GM19468 (cell line): ENCODE measurements at regions not wholly inside any gene's neighbourhood (a gene's known extent, or its start where the extent isn't known, plus 50 kb on each side); places are given as distances from the start of the nearest gene placed in this dataset.

ENCODE experiments used
- ATAC-seq: cut with Tn5 transposase; IDR thresholded peaks from one replicate; pipeline ENCODE4 v1.9.1; 2021; ENCODE audit warnings: mild to moderate bottlenecking, moderate library complexity, moderate number of reproducible peaks; ENCODE audit not compliant: unreplicated experiment; ENCODE audit errors: extremely low read depth

GRCh38 chr1:193368302-193368701 is 181.9 kb upstream of the B3GALT2 start:
- peak; percentile 68 for ATAC-seq

GRCh38 chr1:193367863-193368262 is 181.4 kb upstream of the B3GALT2 start:
- ATAC-seq: no peak

GRCh38 chr1:193366764-193367507 is 180.5 kb upstream of the B3GALT2 start:
- no peak for ATAC-seq

GRCh38 chr1:193365966-193366365 is 179.6 kb upstream of the B3GALT2 start:
- ATAC-seq: no peak

- no peak for ATAC-seq
Observed at GRCh38 chr1:193359631-193360030, 173.2 kb upstream of the B3GALT2 start.

- ATAC-seq: no peak
Observed at GRCh38 chr1:193358419-193358818, 172.0 kb upstream of the B3GALT2 start.

GRCh38 chr1:193356249-193356648 is 169.8 kb upstream of the B3GALT2 start:
- ATAC-seq: no peak

GRCh38 chr1:193355626-193356025 is 169.2 kb upstream of the B3GALT2 start:
- no peak for ATAC-seq

GRCh38 chr1:193355178-193355577 is 168.8 kb upstream of the B3GALT2 start:
- no peak for ATAC-seq

GRCh38 chr1:193348769-193349535 is 162.5 kb upstream of the B3GALT2 start:
- ATAC-seq: no peak

- no peak for ATAC-seq
Observed at GRCh38 chr1:193348091-193348768, 161.8 kb upstream of the B3GALT2 start.

GRCh38 chr1:193346085-193346484 is 159.7 kb upstream of the B3GALT2 start:
- no peak for ATAC-seq

GRCh38 chr1:193342811-193343210 is 156.4 kb upstream of the B3GALT2 start:
- no peak for ATAC-seq

- ATAC-seq: no peak
Observed at GRCh38 chr1:193340331-193340730, 153.9 kb upstream of the B3GALT2 start.

GRCh38 chr1:193339401-193339800 is 153.0 kb upstream of the B3GALT2 start:
- ATAC-seq: no peak

- no peak for ATAC-seq
Observed at GRCh38 chr1:193338194-193338593, 151.8 kb upstream of the B3GALT2 start.

- ATAC-seq: no peak
Observed at GRCh38 chr1:193335806-193336428, 149.5 kb upstream of the B3GALT2 start.

GRCh38 chr1:193333166-193333565 is 146.8 kb upstream of the B3GALT2 start:
- ATAC-seq: no peak

- no peak for ATAC-seq
Observed at GRCh38 chr1:193326296-193326695, 139.9 kb upstream of the B3GALT2 start.

- no peak for ATAC-seq
Observed at GRCh38 chr1:193325771-193326170, 139.4 kb upstream of the B3GALT2 start.

GRCh38 chr1:193325042-193325441 is 138.6 kb upstream of the B3GALT2 start:
- no peak for ATAC-seq
